Muscle of back (tissue), 3 donors: ENCODE measurements at regions not wholly inside any gene's neighbourhood (a gene's known extent, or its start where the extent isn't known, plus 50 kb on each side); places are given as distances from the start of the nearest gene placed in this dataset.

ENCODE experiments used
- DNase-seq, 3 donors: peaks; one replicate each; pipeline versions ENCODE4 v3.0.0 to v3.0.0-alpha.2; 2013

DNA sequence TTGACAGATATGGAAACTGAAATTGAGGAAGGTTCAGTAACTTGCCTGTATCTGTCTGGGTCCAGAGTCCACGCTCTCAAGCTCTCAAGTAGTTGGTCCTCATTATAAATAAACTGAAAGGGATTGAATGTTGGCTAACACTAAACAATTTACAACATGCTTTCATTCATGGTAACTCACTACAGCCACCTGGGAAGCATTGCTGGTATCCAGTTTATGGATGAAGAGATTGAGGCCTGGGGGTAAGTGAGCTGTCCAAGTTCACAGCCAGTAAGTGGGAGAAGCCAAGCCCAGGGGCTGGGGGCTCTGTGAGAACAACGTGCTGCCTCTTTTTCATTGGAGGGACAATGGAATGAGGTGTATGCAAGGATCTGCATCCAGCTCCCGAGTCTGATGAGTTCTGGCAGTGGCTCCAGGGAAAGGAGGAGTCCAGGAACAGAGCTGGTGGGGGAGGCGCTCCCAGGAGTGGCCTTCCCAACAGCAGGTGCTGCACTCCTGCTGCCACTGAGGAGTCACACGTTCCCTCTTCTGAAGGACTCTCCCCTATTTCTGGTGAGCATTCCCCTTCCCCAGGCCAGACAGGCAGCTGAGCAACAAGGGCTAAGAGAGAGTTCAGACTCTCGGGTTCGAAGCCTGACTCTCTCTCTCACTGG is 175.8 kb downstream of the CSNK2A3 start:
- DNase-seq = no peak

DNA sequence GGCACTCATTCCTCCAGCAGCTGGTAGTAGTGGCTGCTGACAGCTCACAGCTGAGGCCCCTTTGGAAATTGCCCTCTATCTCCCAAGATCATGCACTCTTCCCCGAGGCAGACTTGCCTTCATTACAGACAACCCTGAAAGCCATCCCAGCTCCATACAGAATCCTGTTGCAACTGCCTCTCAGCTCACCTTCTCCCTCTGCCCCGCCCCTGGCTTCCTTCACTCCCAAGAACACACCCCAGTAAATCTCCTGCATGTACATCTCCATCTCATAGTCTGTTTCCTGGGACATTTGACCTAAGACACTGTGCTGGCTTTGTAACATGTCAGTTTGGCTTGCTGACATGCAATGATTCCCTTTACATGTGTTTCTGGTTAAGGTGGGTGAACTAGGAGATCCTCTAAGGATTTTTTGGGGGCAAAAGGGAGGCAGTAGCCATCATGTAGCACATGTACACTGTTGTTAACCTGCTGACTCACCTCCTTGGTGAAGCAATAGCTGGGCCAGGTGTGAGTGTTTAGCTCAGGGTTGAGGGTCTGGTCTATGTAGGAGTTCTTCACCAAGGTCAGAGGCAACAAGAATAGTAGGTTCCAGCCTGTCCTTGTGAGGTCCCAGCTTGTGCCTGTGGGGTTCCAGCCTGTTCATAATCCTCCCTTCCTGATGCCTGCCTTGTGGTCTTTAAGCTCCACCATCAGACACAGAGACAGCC is 179.6 kb downstream of the CSNK2A3 start:
- DNase-seq = no peak

DNA sequence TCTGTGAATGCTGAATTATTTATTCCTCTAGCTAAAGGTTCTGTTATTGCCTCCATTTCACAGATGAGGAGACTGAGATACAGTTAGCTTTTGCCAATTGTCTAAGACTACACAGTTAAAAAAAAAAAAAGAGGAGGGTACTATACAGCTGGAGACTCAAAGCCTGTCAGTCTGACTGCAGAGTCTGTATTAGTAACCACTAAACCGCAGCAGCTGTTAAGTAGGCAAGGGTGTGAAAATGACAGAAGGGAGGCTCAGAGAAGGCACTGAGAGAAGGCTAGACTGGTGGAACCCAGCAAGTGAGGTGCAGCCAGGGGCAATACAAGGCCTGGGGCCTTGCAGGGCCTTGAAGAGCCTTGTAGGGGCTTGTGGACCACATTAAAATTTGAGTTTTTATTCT is 181.2 kb downstream of the CSNK2A3 start:
- DNase-seq = peak in 1 of 3 donors; percentile 48

DNA sequence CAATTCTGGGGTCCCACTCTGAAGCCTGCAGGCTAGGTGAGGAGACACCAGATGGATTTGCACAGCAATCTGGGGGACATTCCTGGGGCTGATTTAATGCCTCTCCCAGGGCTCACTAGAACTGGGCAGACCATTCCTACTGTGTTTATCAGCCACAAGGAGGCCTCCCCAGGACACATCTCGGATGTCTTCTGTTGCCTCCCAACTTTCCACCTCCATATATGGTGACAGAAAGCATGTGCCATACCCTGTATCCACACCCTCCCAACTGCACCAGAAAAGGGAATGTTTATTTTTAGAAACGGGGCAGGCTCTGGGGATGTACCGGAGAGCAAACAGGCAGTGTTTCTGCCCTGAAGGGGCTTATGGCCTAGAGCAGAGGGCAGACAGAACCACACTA is 181.8 kb downstream of the CSNK2A3 start:
- DNase-seq = peak in 1 of 3 donors; percentile 79

DNA sequence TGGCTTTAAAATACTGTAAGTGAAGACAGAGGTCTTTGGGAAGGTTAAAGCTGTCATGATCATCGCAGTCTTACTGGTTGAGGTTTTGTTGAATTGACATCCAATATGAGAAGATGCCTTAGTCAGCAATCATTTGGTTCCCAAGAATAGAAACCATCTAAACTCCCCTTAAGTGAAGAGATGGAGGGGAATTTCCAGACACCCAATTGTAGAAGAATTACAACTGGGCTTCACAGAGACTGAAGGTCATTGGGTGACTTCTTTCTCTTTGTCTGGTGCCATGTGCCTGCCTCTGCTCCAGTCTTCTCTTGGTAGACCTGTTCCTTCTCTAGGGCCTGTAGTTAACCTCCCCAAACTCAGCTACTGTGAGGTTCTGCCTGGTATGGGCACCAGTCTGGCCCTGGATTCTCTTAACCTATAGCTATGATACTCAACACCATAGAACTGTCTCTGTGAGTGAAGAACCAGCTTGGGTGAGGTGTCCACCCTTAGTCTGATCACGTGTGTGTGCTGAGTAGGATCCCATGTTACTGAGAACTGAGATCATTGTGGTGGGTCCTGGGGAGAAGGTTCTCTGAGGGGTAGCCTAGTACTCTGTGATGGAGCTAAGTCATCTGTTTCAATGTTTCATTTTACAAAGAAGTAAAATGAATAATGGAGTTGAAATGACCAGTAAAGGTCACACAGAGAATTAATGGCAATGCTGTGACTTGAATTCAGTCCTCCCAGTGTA is 182.5 kb downstream of the CSNK2A3 start:
- no peak for DNase-seq

DNA sequence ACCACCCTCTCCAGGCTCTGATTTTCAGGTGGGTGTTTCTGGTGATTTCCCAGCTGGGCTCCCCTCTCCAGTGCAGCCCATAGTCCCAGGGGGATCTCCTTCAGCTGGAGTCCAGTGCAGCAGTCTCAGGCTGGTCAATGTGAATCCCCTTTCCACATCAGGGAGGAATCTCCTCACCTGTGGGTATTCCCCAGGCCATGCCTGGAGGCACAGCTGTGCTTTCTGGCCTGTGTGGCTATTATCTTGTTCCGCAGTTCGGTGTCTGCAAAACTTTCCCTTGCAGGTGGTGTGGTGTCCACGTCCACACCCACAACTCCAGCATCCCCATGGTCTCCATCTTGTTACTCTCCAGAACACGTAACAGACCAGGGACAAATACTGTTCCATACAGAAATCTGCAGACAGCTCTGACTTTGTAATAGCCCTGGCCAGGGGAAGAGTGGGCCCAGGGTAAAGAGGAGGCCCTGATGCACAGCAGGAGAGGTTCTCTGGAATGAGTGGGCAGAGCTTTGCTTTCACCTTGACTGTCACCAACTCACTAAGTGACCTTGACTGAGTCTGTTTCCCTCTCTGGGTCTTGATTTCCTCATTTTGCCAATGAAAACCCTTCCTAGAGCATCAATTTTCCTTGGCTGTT is 183.2 kb downstream of the CSNK2A3 start:
- no peak for DNase-seq

DNA sequence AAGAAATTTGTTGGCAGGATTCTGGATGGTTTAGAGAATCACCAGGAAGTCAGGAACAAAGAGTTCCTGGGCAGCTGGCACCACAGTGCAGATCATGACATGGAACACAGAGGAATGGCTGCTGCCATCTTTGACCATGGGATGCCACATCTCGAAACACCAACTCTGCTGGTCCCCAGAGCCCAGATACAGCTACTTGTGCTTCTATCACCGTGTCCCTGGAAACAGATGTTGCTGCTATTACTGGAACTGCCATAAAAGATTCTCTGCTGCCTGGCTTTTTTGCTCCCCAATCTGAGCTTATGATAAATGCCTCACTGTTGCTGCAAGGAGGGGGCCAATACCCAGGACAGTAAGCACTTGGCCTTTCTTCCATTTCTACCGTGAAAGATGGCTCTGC is 185.2 kb downstream of the CSNK2A3 start:
- DNase-seq = no peak

DNA sequence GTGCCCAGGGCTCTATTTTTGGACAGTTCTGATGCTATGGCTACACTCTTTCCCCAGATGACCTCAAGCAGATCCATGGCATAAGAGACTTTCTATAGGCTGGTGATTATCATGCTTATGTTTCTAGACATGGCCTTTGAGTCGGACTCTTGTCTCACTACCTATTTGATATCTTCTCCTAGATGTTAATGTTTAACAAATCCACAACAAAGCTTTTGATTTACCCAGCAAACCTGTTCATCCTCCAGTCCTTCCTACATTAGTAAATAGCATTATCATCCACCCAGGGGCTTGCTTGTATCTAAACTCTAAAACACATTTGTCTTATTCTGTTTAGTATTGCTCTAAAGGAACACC is 188.7 kb downstream of the CSNK2A3 start:
- DNase-seq = no peak

DNA sequence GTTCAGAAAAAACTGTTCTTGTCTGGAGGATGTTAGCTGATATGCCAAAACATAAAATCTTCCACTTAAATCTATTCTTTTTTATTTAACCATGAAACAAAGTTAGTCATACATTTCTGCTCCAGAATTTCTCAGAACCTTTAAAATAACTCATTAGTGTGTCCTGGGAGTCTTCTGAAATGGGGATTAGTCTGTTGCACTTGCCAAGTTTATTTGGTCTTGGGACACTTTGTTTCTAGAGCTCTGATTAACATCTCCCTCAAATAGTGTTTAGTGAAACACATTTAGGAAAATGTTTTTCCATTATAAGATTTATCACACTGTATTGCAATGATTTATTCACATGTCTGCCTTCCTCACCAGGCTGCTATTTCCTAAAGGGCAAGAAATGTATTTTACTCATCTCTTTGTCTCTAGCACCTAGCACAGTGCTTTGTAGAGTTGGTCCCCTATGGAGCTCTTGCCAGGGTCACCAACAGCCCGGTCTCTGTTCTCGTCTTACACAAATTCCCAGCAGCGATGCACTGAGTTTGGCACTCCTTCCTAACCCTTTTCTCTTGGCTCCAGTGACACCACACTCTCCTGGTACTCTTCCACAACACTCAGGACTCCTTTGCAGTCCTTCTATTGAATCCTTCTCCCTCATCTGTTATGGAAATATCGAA is 189.2 kb downstream of the CSNK2A3 start:
- DNase-seq = no peak

DNA sequence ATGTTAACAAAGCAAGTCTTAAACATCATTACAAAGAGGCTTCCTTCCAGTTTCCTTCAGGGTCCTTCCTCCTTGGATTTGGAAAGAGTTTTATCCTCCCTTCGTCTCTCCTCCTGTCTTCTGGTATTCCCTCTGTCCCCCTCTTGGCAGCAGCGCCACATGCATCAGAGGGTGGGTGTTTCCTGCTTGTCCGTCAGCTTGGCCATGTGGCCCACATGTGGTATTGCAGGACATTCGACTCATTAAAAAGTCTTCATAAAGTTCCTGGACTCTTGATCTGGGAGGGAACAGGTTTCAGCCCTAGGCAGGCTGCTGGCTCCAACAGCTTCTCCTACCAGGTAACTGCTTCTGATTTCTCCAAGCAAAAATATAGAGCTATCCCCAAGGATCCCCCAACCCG is 189.8 kb downstream of the CSNK2A3 start:
- peak in 1 of 3 donors; percentile 56 for DNase-seq

DNA sequence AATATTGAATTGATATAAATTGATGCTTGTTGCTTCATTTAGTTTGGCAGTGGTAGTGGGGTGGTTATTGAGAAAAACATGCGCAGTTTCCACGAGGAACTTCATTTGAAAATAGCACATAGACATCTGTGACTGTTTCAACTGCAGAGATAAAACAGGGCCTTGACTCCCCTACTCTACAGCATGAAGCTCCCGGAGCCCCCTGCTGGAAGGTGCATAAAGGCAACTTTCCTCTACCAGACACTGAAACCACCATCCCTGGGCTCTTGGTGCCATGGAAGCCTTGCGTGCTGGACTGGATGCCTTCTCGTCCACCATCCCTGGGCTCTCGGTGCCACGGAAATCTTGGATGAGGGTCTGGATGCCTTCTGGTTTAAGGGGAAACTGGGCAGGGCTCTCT is 195.9 kb downstream of the CSNK2A3 start:
- DNase-seq = no peak

DNA sequence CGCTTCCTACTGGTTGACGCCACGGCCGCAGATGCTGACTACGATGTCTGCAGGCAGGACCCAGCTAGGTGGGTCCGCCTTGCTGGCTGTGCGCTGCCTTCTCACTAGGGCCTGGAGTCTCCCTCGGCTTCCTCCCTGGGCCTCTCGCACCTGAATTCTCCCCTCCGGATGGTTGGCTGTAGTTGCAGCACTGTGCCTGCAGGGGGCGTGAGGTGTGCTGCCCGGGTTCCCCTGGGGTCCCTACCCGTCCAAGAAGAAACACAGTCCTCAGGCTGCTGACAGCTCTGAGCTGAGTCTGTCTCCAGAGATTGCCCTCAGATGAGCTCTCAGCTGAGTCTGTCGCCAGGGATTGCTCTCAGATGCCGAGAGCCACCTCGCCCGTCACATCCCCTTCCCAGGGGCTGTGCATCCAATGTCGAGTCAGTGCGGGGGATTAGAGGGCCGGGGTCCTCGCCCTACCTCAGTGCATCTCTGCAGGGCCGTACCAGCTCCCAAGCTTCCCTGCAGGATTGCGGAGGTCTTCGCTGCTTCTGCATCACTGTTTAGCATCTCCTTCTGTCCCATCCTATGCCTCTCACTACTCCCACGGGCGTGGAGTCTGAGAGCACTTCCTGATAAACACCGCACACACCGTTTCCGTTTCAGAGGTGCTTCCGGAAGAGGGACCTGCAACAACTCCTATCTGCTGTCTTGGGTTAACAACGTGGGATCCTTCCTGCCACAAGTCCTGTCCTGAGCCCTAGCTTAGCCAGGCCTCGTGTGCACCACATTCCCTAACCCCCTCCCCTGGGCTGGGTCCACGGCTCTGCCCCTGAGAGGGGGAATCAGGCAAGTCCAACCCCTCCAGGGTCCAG is 196.9 kb downstream of the CSNK2A3 start:
- DNase-seq = no peak

DNA sequence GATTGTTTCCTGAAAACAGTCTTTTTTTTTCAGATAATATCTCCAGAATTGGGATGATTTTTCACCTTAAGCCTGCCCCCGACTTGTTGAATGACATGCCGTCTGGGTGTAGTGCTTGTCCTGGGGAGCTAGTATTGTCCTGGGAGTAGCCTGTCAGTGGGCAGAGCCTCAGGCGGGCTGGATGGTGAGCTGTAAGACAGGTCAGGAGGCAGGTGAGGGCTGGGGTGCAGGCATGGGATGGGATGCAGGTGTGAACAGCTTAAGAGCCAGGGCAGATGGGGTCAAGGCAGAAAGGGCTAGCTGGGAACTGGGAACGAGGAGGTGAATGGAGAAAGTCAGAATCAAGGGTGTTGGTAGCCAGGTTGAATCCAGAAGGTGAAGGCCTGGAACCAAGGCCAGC is 200.2 kb downstream of the CSNK2A3 start:
- DNase-seq = no peak

DNA sequence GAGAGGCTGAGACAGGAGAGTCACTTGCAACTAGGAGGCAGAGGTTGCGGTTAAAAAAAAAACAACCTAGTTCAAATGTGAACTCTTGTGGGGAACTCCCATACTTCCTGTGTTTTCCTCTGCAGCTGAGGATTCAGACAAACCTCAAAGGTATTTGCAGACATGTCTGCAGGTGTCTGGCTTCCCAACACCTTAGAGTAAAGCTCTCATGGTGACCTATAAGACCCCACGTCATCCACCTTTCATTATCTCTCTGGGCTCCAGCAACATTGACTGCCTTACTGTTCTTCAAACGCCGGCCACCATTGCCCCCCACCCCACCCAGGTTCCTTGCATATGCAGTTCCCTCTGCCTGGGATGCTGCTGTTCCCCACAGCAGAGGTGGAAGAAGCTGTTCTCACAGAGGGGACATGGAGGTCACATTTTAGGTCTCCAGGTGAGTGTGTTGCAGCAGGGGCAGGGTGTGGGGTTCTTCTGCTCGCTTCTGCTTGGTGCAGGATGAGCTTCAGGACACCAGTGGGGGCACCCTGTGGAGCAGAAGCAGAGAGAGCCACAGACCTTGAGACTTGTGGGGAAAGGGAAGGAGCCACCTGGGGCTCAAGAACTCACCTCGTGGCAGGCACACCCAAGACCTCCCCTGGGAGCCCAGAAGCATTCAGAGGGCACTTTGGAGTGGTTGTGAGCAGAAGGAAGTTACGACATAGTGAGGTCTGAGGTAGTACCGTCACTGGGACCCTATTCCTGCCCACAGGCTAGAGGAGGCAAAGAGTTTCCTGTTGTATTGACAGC is 203.2 kb downstream of the CSNK2A3 start:
- DNase-seq = no peak

DNA sequence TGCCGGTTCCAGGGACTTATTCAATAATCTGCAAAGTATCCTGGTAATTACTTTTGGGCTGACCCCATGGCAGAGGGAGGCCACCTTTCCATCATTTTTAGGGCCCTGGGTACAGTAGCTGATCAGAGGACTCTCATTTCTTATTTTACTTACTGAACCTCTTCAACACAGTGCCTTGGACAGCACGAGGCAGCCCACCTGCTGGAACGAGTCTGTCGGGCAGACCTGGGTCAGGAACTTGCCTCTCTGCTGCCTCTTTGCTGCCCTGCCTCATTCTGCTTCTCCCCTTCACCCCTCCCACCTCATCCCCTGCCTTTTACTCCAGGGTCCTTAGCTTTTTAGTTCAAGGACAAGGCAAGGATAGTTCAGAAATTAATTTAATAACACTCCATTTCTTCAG is 204.5 kb downstream of the CSNK2A3 start:
- no peak for DNase-seq

DNA sequence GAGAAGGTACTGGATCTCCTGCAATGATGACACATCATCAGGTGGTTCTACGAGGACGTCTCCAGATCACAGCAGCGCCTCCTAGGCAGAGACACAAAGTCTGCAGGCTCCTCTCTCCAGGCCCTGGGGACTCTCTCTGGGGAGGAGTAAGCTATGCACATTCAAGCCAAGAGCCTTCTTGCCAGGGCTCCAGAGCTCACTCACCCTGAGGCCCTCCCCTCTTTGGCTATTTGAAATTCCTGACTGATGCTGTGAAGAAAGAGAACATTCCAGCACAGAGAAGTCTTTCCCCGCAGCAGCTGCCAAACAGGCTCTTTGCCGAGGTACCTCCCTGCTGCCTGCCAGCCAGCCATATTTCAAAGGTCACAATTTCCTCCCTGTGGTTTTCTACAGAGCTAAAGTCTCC is 204.9 kb downstream of the CSNK2A3 start:
- DNase-seq = peak; percentile 81 to 89 (median 85)

DNA sequence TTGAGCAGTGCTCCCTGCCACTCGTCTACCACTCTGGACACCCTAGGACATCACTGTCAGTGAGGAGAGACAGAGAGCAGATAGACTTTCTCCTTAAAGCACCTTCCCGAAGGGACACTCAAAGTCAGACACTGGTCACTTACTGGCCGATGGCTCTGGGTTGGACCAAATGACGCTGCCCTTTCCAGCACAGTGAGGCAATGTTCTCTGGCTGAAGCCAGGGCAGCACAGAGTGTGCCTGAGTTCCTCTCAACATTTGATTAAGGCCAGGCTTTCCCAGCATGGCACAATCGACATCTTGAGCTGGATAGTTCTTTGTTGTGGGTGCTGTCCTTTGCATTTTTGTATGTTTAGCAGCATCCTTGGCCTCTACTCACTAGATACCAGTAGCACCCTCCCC is 206.2 kb downstream of the CSNK2A3 start:
- DNase-seq = no peak

DNA sequence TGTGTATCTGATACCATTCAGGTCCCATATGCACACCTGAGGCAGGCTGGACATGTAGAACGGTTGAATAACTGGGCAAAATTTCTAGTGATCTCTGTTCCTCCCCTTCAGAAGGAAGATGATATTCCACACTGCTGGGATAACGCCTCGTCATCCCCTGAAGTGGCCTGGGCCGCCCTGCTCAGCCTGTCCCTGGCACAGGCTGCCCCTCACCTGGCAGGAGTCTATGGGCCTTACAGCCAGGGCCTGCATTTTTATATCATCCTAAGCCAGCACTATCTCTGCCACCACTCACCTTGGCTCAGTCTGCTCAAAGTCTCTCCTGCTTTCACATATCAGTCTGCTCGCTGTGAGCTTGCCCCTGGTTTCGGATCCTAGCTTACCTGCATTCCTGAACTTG is 209.2 kb downstream of the CSNK2A3 start:
- no peak for DNase-seq

DNA sequence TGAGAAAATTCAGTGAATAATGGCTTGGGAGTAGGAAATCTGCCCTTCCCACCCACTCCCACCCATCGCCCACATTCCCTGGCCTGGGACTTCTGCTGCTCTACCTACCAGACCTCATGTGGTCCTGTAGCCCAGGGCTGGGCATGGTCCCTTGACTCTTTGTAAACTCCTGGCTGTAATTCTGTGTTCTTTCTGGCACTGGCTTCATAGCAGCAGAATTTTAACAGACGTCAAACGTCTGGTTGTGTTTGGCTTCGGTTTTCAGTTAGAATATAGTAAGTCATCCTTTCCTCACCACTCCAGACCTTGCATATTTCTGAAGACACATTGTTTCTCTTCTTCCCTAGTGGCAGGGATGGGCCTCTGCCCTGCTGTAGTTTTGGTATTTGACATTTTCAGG is 210.6 kb downstream of the CSNK2A3 start:
- DNase-seq = peak in 1 of 3 donors; percentile 44

DNA sequence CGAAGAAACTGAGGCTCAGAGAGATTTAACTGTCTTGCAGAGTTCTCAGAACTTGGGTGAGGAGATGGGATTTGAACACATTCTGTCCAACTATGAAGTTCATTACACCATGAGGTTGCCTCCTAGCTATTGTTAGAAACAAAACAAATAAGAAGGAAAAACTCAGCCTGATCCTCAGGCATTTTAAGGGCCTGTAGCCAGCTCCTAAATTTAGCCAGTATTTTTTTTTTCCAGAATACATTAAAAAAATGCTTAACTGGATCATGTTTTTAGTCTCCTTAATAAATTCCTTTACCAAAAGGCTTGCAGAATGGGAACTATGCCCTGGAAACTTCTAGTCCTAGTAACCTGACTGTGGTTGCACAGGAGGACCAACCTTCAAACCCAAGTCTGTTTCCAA is 212.0 kb downstream of the CSNK2A3 start:
- peak in 2 of 3 donors; percentile 53 to 73 for DNase-seq
